Sigmoid colon (tissue), 6 donors: ENCODE measurements at regions not wholly inside any gene's neighbourhood (a gene's known extent, or its start where the extent isn't known, plus 50 kb on each side); places are given as distances from the start of the nearest gene placed in this dataset.

Experiments
- DNase-seq: peaks from one replicate; pipeline ENCODE4 v3.0.0-alpha.2; 2019
- H3K27ac ChIP-seq, 4 donors: fragments of 200-600 bp; sonication (generic); one replicate each; pipeline ENCODE4 v1.5.1; 2016 to 2019; ENCODE audit warnings: mild to moderate bottlenecking in 1 of 4
- H3K27me3 ChIP-seq, 3 donors: fragments of 200-600 bp; sonication (generic); one replicate each; pipeline ENCODE4 v1.5.1; 2019; ENCODE audit warnings: mild to moderate bottlenecking in 1 of 3
- H3K36me3 ChIP-seq, 4 donors: fragments of 200-600 bp; sonication (generic); one replicate each; pipeline ENCODE4 v1.5.1; 2016 to 2019
- H3K4me1 ChIP-seq, 4 donors: fragments of 200-600 bp; sonication (generic); one replicate each; pipeline ENCODE4 v1.5.1; 2017 to 2019
- H3K4me3 ChIP-seq, 4 donors: fragments of 200-600 bp; sonication (generic); one replicate each; pipeline ENCODE4 v1.5.1; 2017 to 2019; ENCODE audit warnings: mild to moderate bottlenecking in 2 of 4, moderate library complexity in 1 of 4
- H3K9me3 ChIP-seq, 4 donors: fragments of 200-600 bp in 3 of 4; sonication (generic) in 3 of 4; one replicate each; pipeline versions ENCODE4 v1.5.1 to v1.6.1; 2013 to 2019
- EP300 ChIP-seq, 4 donors: sonication (generic); formaldehyde crosslinking; IDR thresholded peaks; one replicate each; pipeline ENCODE4 v1.6.1; 2017; ENCODE audit warnings: antibody characterized with exemption in 4 of 4
- POLR2A ChIP-seq, 2 donors: fragments of 450-650 bp; IDR thresholded peaks; one replicate each; pipeline ENCODE4 v1.6.1; 2016; ENCODE audit warnings: antibody characterized with exemption in 2 of 2, mild to moderate bottlenecking in 2 of 2, moderate library complexity in 2 of 2
- POLR2AphosphoS5 ChIP-seq, 4 donors: sonication (generic); formaldehyde crosslinking; IDR thresholded peaks; one replicate each; pipeline ENCODE4 v1.6.1; 2017; ENCODE audit warnings: antibody characterized with exemption in 4 of 4
- WGBS, 2 donors: extraction: QIAGEN DNeasy Blood & Tissue Kit; methylation state at CpG; one replicate each; pipeline ENCODE4 v1.1.7; 2013; 5-methylcytosine and 5-hydroxymethylcytosine counted together
- intact Hi-C: fragments of 100-400 bp; cut with DNase I; formaldehyde crosslinking; loops from one replicate; pipeline ENCODE4 v1.15.1; 2023
- TF ChIP-seq, protein P1 (sequence below), 4 experiments: fragments of 450-650 bp in 3 of 4; fragments of 200-600 bp in 1 of 4; IDR thresholded peaks; one replicate each; pipeline ENCODE4 v1.5.1; 2016 to 2019; ENCODE audit warnings: antibody characterized with exemption in 4 of 4, mild to moderate bottlenecking in 3 of 4, moderate library complexity in 2 of 4
- donor health status: healthy with polysubstance abuse.
- donor health status: healthy.

DNA sequence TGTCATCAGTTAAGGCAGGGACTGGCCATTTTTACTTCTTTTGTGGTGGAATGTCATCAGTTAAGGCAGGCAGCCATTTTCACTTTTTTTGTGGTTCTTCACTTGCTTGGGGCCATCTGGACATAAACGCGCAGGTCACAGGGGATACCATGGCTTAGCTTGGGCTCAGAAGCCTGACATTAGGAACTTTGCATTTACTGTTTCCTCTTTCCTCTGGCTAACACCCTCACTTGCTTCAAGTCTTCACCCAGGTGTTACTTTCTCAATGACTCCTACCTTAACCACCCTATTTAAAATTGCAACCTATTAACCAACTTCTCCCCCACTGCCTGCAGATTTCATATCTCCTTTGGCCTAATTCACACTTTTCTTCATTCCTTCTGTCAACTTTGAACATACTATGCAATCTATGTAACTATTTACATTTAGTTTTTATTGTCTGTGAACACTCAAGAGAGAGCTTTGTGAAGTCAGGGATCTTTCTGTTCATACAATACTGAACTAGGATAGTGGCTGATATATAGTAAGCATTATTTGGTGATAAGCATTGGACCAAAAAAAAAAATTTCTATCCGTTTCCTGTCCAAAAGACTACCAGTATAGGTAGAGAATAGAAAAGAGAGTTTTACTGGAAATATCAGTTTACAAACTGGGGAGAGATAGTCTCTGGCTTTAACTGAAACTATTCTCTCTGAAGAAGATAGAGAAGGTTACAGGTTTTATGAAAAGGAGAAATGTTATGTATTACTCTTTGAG, 600.1 kb upstream of the ZNF804A start:
- H3K27me3 ChIP-seq, result no peaks in the 10 kb centered on the region
- DNase-seq, result no peak

DNA sequence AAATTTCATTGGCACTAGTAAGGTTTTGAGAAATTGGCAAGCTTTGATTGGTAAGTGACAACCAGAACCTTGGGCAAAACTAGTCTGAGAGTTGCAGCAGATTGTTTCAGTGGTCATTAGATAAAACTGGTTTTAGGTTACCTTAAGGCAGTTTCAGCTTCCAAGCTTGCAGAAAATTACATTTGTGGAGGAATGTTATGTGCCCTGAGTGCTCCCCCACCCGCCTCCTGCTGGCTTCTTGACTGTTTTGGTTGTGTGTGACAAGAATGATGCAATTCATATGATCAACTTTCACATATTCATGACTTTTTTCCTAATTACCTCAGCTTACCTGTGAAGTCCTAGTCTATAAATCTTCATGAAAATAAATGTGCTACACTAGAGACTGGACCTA, 599.5 kb upstream of the ZNF804A start:
- 29 to 32% methylated on average over 1 of the region's 1 CpG for WGBS, 2 donors
- H3K27ac ChIP-seq, result no peak overlapping the region
- no peaks in the 10 kb centered on the region for H3K36me3 ChIP-seq
- no peak overlapping the region for H3K4me3 ChIP-seq
- H3K9me3 ChIP-seq, result no peaks in the 10 kb centered on the region
- peaks cover 0 to 20% (median 15%) of the 10 kb centered on the region in 4 donors for H3K4me1 ChIP-seq
- TF ChIP-seq POLR2AphosphoS5 (IDR thresholded peaks at IDR 0.05) (no peak), POLR2A (IDR thresholded peaks at IDR 0.05) (no peak)
- TF ChIP-seq, protein P1, sequence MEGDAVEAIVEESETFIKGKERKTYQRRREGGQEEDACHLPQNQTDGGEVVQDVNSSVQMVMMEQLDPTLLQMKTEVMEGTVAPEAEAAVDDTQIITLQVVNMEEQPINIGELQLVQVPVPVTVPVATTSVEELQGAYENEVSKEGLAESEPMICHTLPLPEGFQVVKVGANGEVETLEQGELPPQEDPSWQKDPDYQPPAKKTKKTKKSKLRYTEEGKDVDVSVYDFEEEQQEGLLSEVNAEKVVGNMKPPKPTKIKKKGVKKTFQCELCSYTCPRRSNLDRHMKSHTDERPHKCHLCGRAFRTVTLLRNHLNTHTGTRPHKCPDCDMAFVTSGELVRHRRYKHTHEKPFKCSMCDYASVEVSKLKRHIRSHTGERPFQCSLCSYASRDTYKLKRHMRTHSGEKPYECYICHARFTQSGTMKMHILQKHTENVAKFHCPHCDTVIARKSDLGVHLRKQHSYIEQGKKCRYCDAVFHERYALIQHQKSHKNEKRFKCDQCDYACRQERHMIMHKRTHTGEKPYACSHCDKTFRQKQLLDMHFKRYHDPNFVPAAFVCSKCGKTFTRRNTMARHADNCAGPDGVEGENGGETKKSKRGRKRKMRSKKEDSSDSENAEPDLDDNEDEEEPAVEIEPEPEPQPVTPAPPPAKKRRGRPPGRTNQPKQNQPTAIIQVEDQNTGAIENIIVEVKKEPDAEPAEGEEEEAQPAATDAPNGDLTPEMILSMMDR (IDR thresholded peaks at IDR 0.05), result no peak
- H3K27me3 ChIP-seq, result no peaks in the 10 kb centered on the region
- intact Hi-C loops, result no loop called here
- DNase-seq, result no peak

More for the DNA sequence above, 600.1 kb upstream of the ZNF804A start:
- intact Hi-C loops, result no loop called here
- Histone ChIP-seq H3K27ac (no peak overlapping the region), H3K36me3 (no peaks in the 10 kb centered on the region), H3K9me3 (no peaks in the 10 kb centered on the region), H3K4me1 (peaks cover 0 to 20% (median 15%) of the 10 kb centered on the region in 4 donors), H3K4me3 (no peak overlapping the region)
- 30 to 64% methylated on average over 3 of the region's 3 CpGs for WGBS, 2 donors
- TF ChIP-seq, protein P1 (IDR thresholded peaks at IDR 0.05), result no peak
- TF ChIP-seq POLR2AphosphoS5 (IDR thresholded peaks at IDR 0.05), result no peak
- no peak for TF ChIP-seq EP300 (IDR thresholded peaks at IDR 0.05)
- no peak for TF ChIP-seq POLR2A (IDR thresholded peaks at IDR 0.05)

- intact Hi-C loops, result no loop called here
- Histone ChIP-seq H3K4me1 (no peaks in the 10 kb centered on the region), H3K4me3 (no peak overlapping the region), H3K9me3 (no peaks in the 10 kb centered on the region), H3K36me3 (no peaks in the 10 kb centered on the region), H3K27ac (no peak overlapping the region), H3K27me3 (no peaks in the 10 kb centered on the region)
- 51 to 91% methylated on average over 1 of the region's 1 CpG for WGBS, 2 donors
- TF ChIP-seq, protein P1 (IDR thresholded peaks at IDR 0.05), result no peak
- TF ChIP-seq EP300 (IDR thresholded peaks at IDR 0.05) (no peak), POLR2A (IDR thresholded peaks at IDR 0.05) (no peak), POLR2AphosphoS5 (IDR thresholded peaks at IDR 0.05) (no peak)
- no peak for DNase-seq
These were observed 593.9 kb upstream of the ZNF804A start for GRCh38 chr2:184004289-184004947.

- 93 to 95% methylated on average over 2 of the region's 2 CpGs for WGBS, 2 donors
- Histone ChIP-seq H3K9me3 (no peaks in the 10 kb centered on the region), H3K36me3 (no peaks in the 10 kb centered on the region), H3K27ac (no peak overlapping the region), H3K4me1 (no peaks in the 10 kb centered on the region), H3K4me3 (no peak overlapping the region), H3K27me3 (no peaks in the 10 kb centered on the region)
- intact Hi-C loops, result no loop called here
- TF ChIP-seq, protein P1 (IDR thresholded peaks at IDR 0.05), result no peak
- no peak for TF ChIP-seq POLR2AphosphoS5 (IDR thresholded peaks at IDR 0.05)
- TF ChIP-seq EP300 (IDR thresholded peaks at IDR 0.05), result no peak
- no peak for TF ChIP-seq POLR2A (IDR thresholded peaks at IDR 0.05)
- no peak for DNase-seq
These were observed 593.2 kb upstream of the ZNF804A start for GRCh38 chr2:184004948-184005672.
